ENCODE measurements at regions not wholly inside any gene's neighbourhood (a gene's known extent, or its start where the extent isn't known, plus 50 kb on each side); places are given as distances from the start of the nearest gene placed in this dataset.

- TF ChIP-seq ZNF843 (tag by site-specific recombination; IDR thresholded peaks at IDR 0.05): peak; percentile 84; the same call in 1 of the 2 replicates
Measured at GRCh38 chr1:164223378-164223777, 335.6 kb upstream of the PBX1 start (continued).

GRCh38 chr1:164225011-164225410, 334.0 kb upstream of the PBX1 start:
- POLR2A ChIA-PET: no interaction called here
- Histone ChIP-seq H3K4me1 (ENCODE audit: control insufficient read depth, insufficient read depth, low read length) (peaks cover 7% of the 10 kb centered on the region), H3K9me3 (ENCODE audit: control insufficient read depth, insufficient read depth, low read depth, low read length) (no peaks in the 10 kb centered on the region), H3K27ac (ENCODE audit: extremely low read depth, low read depth, low read length) (no peak overlapping the region), H3K36me3 (ENCODE audit: control insufficient read depth in 2 of 2, insufficient read depth in 1 of 2, low read length in 2 of 2) (no peaks in the 10 kb centered on the region), H3K4me3 (ENCODE audit: low read depth, low read length) (no peak overlapping the region)
- CTCF ChIA-PET: no interaction called here
- TF ChIP-seq, protein P1, sequence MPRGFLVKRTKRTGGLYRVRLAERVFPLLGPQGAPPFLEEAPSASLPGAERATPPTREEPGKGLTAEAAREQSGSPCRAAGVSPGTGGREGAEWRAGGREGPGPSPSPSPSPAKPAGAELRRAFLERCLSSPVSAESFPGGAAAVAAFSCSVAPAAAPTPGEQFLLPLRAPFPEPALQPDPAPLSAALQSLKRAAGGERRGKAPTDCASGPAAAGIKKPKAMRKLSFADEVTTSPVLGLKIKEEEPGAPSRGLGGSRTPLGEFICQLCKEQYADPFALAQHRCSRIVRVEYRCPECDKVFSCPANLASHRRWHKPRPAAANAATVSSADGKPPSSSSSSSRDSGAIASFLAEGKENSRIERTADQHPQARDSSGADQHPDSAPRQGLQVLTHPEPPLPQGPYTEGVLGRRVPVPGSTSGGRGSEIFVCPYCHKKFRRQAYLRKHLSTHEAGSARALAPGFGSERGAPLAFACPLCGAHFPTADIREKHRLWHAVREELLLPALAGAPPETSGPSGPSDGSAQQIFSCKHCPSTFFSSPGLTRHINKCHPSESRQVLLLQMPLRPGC (tag by site-specific recombination; IDR thresholded peaks at IDR 0.05): no peak
- no peak for TF ChIP-seq KLF16 (tag by site-specific recombination; IDR thresholded peaks at IDR 0.05)
- TF ChIP-seq GLIS2 (tag by site-specific recombination; IDR thresholded peaks at IDR 0.05): no peak
- TF ChIP-seq ZBTB10 (tag by site-specific recombination; IDR thresholded peaks at IDR 0.05): no peak
- TF ChIP-seq, protein P2, sequence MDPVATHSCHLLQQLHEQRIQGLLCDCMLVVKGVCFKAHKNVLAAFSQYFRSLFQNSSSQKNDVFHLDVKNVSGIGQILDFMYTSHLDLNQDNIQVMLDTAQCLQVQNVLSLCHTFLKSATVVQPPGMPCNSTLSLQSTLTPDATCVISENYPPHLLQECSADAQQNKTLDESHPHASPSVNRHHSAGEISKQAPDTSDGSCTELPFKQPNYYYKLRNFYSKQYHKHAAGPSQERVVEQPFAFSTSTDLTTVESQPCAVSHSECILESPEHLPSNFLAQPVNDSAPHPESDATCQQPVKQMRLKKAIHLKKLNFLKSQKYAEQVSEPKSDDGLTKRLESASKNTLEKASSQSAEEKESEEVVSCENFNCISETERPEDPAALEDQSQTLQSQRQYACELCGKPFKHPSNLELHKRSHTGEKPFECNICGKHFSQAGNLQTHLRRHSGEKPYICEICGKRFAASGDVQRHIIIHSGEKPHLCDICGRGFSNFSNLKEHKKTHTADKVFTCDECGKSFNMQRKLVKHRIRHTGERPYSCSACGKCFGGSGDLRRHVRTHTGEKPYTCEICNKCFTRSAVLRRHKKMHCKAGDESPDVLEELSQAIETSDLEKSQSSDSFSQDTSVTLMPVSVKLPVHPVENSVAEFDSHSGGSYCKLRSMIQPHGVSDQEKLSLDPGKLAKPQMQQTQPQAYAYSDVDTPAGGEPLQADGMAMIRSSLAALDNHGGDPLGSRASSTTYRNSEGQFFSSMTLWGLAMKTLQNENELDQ (tag by site-specific recombination; IDR thresholded peaks at IDR 0.05; ENCODE audit: low read depth): no peak
- TF ChIP-seq ZNF426 (tag by site-specific recombination; IDR thresholded peaks at IDR 0.05): no peak
- TF ChIP-seq ZNF585B (tag by site-specific recombination; IDR thresholded peaks at IDR 0.05): no peak
- TF ChIP-seq ZNF37A (tag by site-specific recombination; IDR thresholded peaks at IDR 0.05): no peak
- TF ChIP-seq ZBTB8A (tag by site-specific recombination; IDR thresholded peaks at IDR 0.05): no peak
- no peak for TF ChIP-seq IKZF3 (tag by site-specific recombination; IDR thresholded peaks at IDR 0.05)
- TF ChIP-seq WT1 (tag by site-specific recombination; IDR thresholded peaks at IDR 0.05): no peak
- no peak for TF ChIP-seq ZBTB21 (tag by site-specific recombination; IDR thresholded peaks at IDR 0.05)

DNA sequence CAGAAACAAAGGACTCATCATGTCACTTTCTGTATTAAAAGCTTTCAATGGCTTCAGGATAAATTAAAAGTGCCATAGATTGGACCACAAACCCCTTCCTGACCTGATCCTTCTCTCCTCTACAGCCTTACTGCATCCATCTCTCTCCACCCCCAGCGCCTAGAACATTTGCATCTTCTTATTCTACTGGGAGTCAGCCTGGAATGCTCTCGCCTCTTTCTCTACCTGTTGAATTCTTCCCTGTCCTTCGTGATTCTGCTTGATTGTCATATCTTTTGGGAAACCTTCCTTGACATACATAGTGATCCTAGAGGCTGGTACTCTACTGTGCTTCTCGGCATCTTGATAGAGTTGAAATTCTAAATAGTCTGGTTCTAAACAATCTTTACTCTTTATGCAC, 332.0 kb upstream of the PBX1 start:
- ChIA-PET POLR2A (no interaction called here), CTCF (no interaction called here)
- Histone ChIP-seq H3K36me3 (ENCODE audit: control insufficient read depth in 2 of 2, insufficient read depth in 1 of 2, low read length in 2 of 2) (no peaks in the 10 kb centered on the region), H3K27ac (ENCODE audit: extremely low read depth, low read depth, low read length) (no peak overlapping the region), H3K4me1 (ENCODE audit: control insufficient read depth, insufficient read depth, low read length) (peaks cover 7% of the 10 kb centered on the region), H3K9me3 (ENCODE audit: control insufficient read depth, insufficient read depth, low read depth, low read length) (no peaks in the 10 kb centered on the region), H3K4me3 (ENCODE audit: low read depth, low read length) (no peak overlapping the region)
- TF ChIP-seq SCRT2 (tag by site-specific recombination; IDR thresholded peaks at IDR 0.05): peak; percentile 58
- TF ChIP-seq SCRT1 (tag by site-specific recombination; IDR thresholded peaks at IDR 0.05; ENCODE audit: borderline replicate concordance): peak; percentile 65; the same call in 1 of the 2 replicates
- no peak for TF ChIP-seq ZNF664 (tag by site-specific recombination; IDR thresholded peaks at IDR 0.05)

Data from HEK293 (cell line).